K562 (cell line): ENCODE measurements at regions not wholly inside any gene's neighbourhood (a gene's known extent, or its start where the extent isn't known, plus 50 kb on each side); places are given as distances from the start of the nearest gene placed in this dataset.

Source experiments
- ATAC-seq: fragments of 200-7000 bp; cut with Tn5 transposase; 3 replicates; pipeline ENCODE4 v1.9.1; 2020; ENCODE audit warnings: moderate library complexity
- BruUV-seq: library from RNA; stranded (reverse); fragments of 400-500 nt; replicated peaks from 2 replicates; lab custom pipeline; 2021; lab: Mats Ljungman, UMichigan
- CTCF ChIA-PET: fragments of 300-600 bp; formaldehyde crosslinking; extraction: SDS; loops from one replicate; lab custom pipeline; 2021; ENCODE audit warnings: low intra/inter-chr PET ratio; lab: Yijun Ruan, JAX
- POLR2A ChIA-PET: fragments of 300-600, 350-650 bp; sonication (Branson Sonifier 250); formaldehyde crosslinking; extraction: SDS; loops from one replicate; lab custom pipeline; 2021; ENCODE audit warnings: antibody characterized with exemption, inconsistent platforms; lab: Yijun Ruan, JAX
- DNase-seq, 4 experiments: peaks; one replicate each; pipeline versions ENCODE4 v3.0.0 to v3.0.0-alpha.2; 2011 to 2018; ENCODE audit warnings: low spot score in 3 of 4, mixed read lengths in 3 of 4; ENCODE audit errors: extremely low read depth in 1 of 4
- FAIRE-seq: peaks from 2 replicates; lab custom pipeline; 2011; peaks lifted over from hg19 to GRCh38; lab: Jason Lieb, UNC
- H2AFZ ChIP-seq: 2 replicates; pipeline ENCODE4 v1.6.0; 2011; ENCODE audit warnings: low read depth, low read length, control low read depth, inconsistent platforms
- H3K27ac ChIP-seq: fragments of 200-600 bp; 3 replicates; pipeline ENCODE4 v1.8.0; 2011; ENCODE audit warnings: low read depth, mild to moderate bottlenecking, control low read depth, inconsistent platforms, low read length, moderate library complexity, mixed read lengths; ENCODE audit errors: extremely low read depth
- H3K27me3 ChIP-seq, 2 experiments: fragments of 300-600 bp in 1 of 2; 2 replicates in 1 of 2; 3 replicates in 1 of 2; pipeline versions ENCODE4 v1.6.0 to v1.8.0; 2011; ENCODE audit warnings: inconsistent platforms in 2 of 2, low read length in 2 of 2, mild to moderate bottlenecking in 1 of 2, mixed read lengths in 1 of 2, moderate library complexity in 1 of 2; ENCODE audit not compliant: control insufficient read depth in 2 of 2, insufficient read depth in 2 of 2
- H3K36me3 ChIP-seq: fragments of 300-600 bp; 3 replicates; pipeline ENCODE4 v1.8.0; 2011; ENCODE audit warnings: mild to moderate bottlenecking, low read length, inconsistent platforms; ENCODE audit not compliant: control insufficient read depth, insufficient read depth
- H3K4me1 ChIP-seq, 2 experiments: fragments of 200-600 bp in 1 of 2; replicated peaks in 1 of 2; 2 replicates in 1 of 2; 3 replicates in 1 of 2; pipeline versions ENCODE4 v1.5.1 to v1.8.0; 2011; ENCODE audit warnings: inconsistent platforms in 2 of 2, low read length in 2 of 2, mild to moderate bottlenecking in 1 of 2, mixed read lengths in 1 of 2, moderate library complexity in 1 of 2; ENCODE audit not compliant: control insufficient read depth in 2 of 2, insufficient read depth in 2 of 2
- H3K4me2 ChIP-seq: 2 replicates; pipeline ENCODE4 v1.6.1; 2011; ENCODE audit warnings: low read length, control low read depth, inconsistent platforms, mixed read lengths; ENCODE audit not compliant: insufficient read depth
- H3K4me3 ChIP-seq: fragments of 200-600 bp; sonication (generic), shearing (Covaris generic); 2 replicates; pipeline ENCODE4 v1.5.1; 2016; ENCODE audit warnings: control low read depth, inconsistent platforms
- H3K79me2 ChIP-seq: fragments of 200-600 bp; 3 replicates; pipeline ENCODE4 v1.8.0; 2011; ENCODE audit warnings: low read length, inconsistent platforms; ENCODE audit not compliant: control insufficient read depth, insufficient read depth
- H3K9ac ChIP-seq, 2 experiments: 2 replicates each; pipeline versions ENCODE4 v1.6.0 to v1.6.1; 2011; ENCODE audit warnings: low read depth in 2 of 2, low read length in 2 of 2, control low read depth in 1 of 2, inconsistent platforms in 1 of 2, mild to moderate bottlenecking in 1 of 2, mixed read lengths in 1 of 2; ENCODE audit not compliant: insufficient read depth in 1 of 2
- H3K9me1 ChIP-seq: one replicate; pipeline ENCODE4 v1.6.0; 2011; ENCODE audit warnings: inconsistent platforms, mild to moderate bottlenecking, low read length, moderate library complexity; ENCODE audit not compliant: control insufficient read depth, insufficient read depth
- H3K9me3 ChIP-seq: replicated peaks from 2 replicates; pipeline ENCODE4 v1.5.1; 2011; ENCODE audit warnings: low read depth, low read length, inconsistent platforms; ENCODE audit not compliant: control insufficient read depth, insufficient read depth
- H4K20me1 ChIP-seq: replicated peaks from 2 replicates; pipeline ENCODE4 v1.6.1; 2011; ENCODE audit warnings: low read length, inconsistent platforms, mixed read lengths; ENCODE audit not compliant: control insufficient read depth, insufficient read depth
- C11orf30 ChIP-seq: fragments of 450-650 bp; IDR thresholded peaks from 2 replicates; pipeline ENCODE4 v1.6.1; 2016; ENCODE audit warnings: low read depth, mild to moderate bottlenecking
- HIVEP1 ChIP-seq: fragments of 250-450 bp; sonication (Bioruptor Pico); IDR thresholded peaks from 2 replicates; pipeline ENCODE4 v1.4.0; 2020; ENCODE audit warnings: mild to moderate bottlenecking
- HMG20B ChIP-seq: fragments of 250-450 bp; sonication (Bioruptor Pico); IDR thresholded peaks from 2 replicates; pipeline ENCODE4 v1.5.0; 2021; ENCODE audit warnings: mild to moderate bottlenecking
- WGBS: fragments of 100-300 bp; shearing (Covaris generic); methylation state at CpG from one replicate; pipeline ENCODE4 v1.1.6; 2016; ENCODE audit warnings: low coverage, mixed read lengths; ENCODE audit not compliant: insufficient coverage; ENCODE audit errors: missing lambda C conversion rate; 5-methylcytosine and 5-hydroxymethylcytosine counted together
- in situ Hi-C: fragments of 300-500 bp; cut with MboI; formaldehyde crosslinking; loops from 4 replicates; pipeline ENCODE4 v1.15.0; 2018; ENCODE audit warnings: inconsistent platforms, mixed read lengths
- intact Hi-C: fragments of 100-400 bp; cut with micrococcal nuclease; formaldehyde crosslinking; loops from 2 replicates; pipeline ENCODE4 v1.14.2; 2022
- TF ChIP-seq, protein P1 (sequence below): fragments of 250-450 bp; sonication (Bioruptor Pico); IDR thresholded peaks from 2 replicates; pipeline ENCODE4 v1.8.0; 2022; ENCODE audit warnings: inconsistent platforms

- Histone ChIP-seq H3K9ac (no peak overlapping the region), H3K4me1 (peaks cover 20 to 32% of the 10 kb centered on the region in 2 experiments; a peak in 4 of 5 replicates), H3K79me2 (no peaks in the 10 kb centered on the region), H3K36me3 (no peaks in the 10 kb centered on the region), H3K9me3 (peaks cover 8% of the 10 kb centered on the region), H3K9me1 (no peaks in the 10 kb centered on the region), H4K20me1 (no peaks in the 10 kb centered on the region), H2AFZ (peak overlapping the region; percentile 91; the same call in 1 of the 2 replicates), H3K4me2 (no peak overlapping the region), H3K4me3 (no peak overlapping the region), H3K27ac (no peak overlapping the region), H3K27me3 (no peaks in the 10 kb centered on the region)
- intact Hi-C loops (loop anchor here (5.0 kb wide), 1 partner anchor 36 kb away; no protein-coding TSS in a partner anchor), in situ Hi-C loops (loop anchor here (5.0 kb wide), 1 partner anchor 511 kb away; no protein-coding TSS in a partner anchor)
- no TSS peak for BruUV-seq
- ChIA-PET POLR2A (interaction anchor here (0.7 to 1.8 kb wide), 5 partner anchors 12 to 719 kb away, joined by 3 to 6 read pairs (median 4); no protein-coding TSS in a partner anchor), CTCF (no interaction called here)
- DNase-seq (no peak), FAIRE-seq (no peak), ATAC-seq (no peak)
- TF ChIP-seq, protein P1, sequence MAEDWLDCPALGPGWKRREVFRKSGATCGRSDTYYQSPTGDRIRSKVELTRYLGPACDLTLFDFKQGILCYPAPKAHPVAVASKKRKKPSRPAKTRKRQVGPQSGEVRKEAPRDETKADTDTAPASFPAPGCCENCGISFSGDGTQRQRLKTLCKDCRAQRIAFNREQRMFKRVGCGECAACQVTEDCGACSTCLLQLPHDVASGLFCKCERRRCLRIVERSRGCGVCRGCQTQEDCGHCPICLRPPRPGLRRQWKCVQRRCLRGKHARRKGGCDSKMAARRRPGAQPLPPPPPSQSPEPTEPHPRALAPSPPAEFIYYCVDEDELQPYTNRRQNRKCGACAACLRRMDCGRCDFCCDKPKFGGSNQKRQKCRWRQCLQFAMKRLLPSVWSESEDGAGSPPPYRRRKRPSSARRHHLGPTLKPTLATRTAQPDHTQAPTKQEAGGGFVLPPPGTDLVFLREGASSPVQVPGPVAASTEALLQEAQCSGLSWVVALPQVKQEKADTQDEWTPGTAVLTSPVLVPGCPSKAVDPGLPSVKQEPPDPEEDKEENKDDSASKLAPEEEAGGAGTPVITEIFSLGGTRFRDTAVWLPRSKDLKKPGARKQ (CRISPR knock-in tag) = 0 out of 2 replicates have a peak, but pooled peaks have one; percentile 55
- TF ChIP-seq HIVEP1 (CRISPR knock-in tag) (no peak), HMG20B (CRISPR knock-in tag) (no peak), C11orf30 (no peak)
- 61% methylated on average over 9 of the region's 9 CpGs for WGBS
Measured at GRCh38 chr6:27176096-27176495, 71.4 kb upstream of the PRSS16 start.
